Putamen (tissue), 1 donor: ENCODE measurements at regions not wholly inside any gene's neighbourhood (a gene's known extent, or its start where the extent isn't known, plus 50 kb on each side); places are given as distances from the start of the nearest gene placed in this dataset.
"Not testable (repeated sequence)": the region's sequence is repeated elsewhere in the genome, so short reads cannot be mapped to it uniquely, and the experiment has no call there.

ENCODE experiments used
- DNase-seq: peaks from one replicate; pipeline ENCODE4 v3.0.0-alpha.2; 2016; ENCODE audit warnings: low spot score

GRCh38 chr1:73770109-73770905, 427.7 kb downstream of the LRRIQ3 start:
- no peak for DNase-seq

- DNase-seq: no peak
Observed at GRCh38 chr1:73766786-73767348, 431.1 kb downstream of the LRRIQ3 start.

GRCh38 chr1:73765551-73766233, 432.3 kb downstream of the LRRIQ3 start:
- DNase-seq: no peak

GRCh38 chr1:73761559-73761958, 436.4 kb downstream of the LRRIQ3 start:
- DNase-seq: no peak

- no peak for DNase-seq
Observed at GRCh38 chr1:73759011-73759410, 439.0 kb downstream of the LRRIQ3 start.

- DNase-seq: no peak
Observed at GRCh38 chr1:73756817-73757216, 441.2 kb downstream of the LRRIQ3 start.

GRCh38 chr1:73755649-73756048, 442.3 kb downstream of the LRRIQ3 start:
- no peak for DNase-seq

GRCh38 chr1:73749996-73750395, 448.0 kb downstream of the LRRIQ3 start:
- DNase-seq: no peak

GRCh38 chr1:73744985-73745384, 453.0 kb downstream of the LRRIQ3 start:
- DNase-seq: no peak

GRCh38 chr1:73736125-73736524, 461.9 kb downstream of the LRRIQ3 start:
- DNase-seq: no peak

- no peak for DNase-seq
Observed at GRCh38 chr1:73727036-73727435, 470.9 kb downstream of the LRRIQ3 start.

- DNase-seq: no peak
Observed at GRCh38 chr1:73722055-73722454, 475.9 kb downstream of the LRRIQ3 start.

- no peak for DNase-seq
Observed at GRCh38 chr1:73717976-73718375, 480.0 kb downstream of the LRRIQ3 start.

GRCh38 chr1:73711089-73711488, 486.9 kb downstream of the LRRIQ3 start:
- no peak for DNase-seq

GRCh38 chr1:73701826-73702225, 496.1 kb downstream of the LRRIQ3 start:
- DNase-seq: no peak

GRCh38 chr1:73676186-73676585, 521.8 kb downstream of the LRRIQ3 start:
- DNase-seq: no peak

GRCh38 chr1:73674945-73675561, 522.9 kb downstream of the LRRIQ3 start:
- DNase-seq: no peak

GRCh38 chr1:73673971-73674370, 524.0 kb downstream of the LRRIQ3 start:
- no peak for DNase-seq

- no peak for DNase-seq
Observed at GRCh38 chr1:73671530-73671929, 526.4 kb downstream of the LRRIQ3 start.

GRCh38 chr1:73667959-73668358, 530.0 kb downstream of the LRRIQ3 start:
- DNase-seq: not testable (repeated sequence)

- DNase-seq: no peak
Observed at GRCh38 chr1:73662526-73662925, 535.5 kb downstream of the LRRIQ3 start.

- no peak for DNase-seq
Observed at GRCh38 chr1:73659136-73659535, 538.8 kb downstream of the LRRIQ3 start.

- DNase-seq: no peak
Observed at GRCh38 chr1:73654714-73655113, 543.3 kb downstream of the LRRIQ3 start.
